ENCODE measurements at regions not wholly inside any gene's neighbourhood (a gene's known extent, or its start where the extent isn't known, plus 50 kb on each side); places are given as distances from the start of the nearest gene placed in this dataset.

GRCh38 chr4:20431543-20431951 lies 179.8 kb downstream of the SLIT2 start:
- TF ChIP-seq POLR2A (IDR thresholded peaks at IDR 0.05; ENCODE audit: extremely low read depth, insufficient read length) (no peak), CTCF (IDR thresholded peaks at IDR 0.05; ENCODE audit: low read depth, low read length) (no peak), MAX (IDR thresholded peaks at IDR 0.05; ENCODE audit: low read depth, low read length) (no peak), MYC (IDR thresholded peaks at IDR 0.05; ENCODE audit: low read depth, low read length) (no peak)
- no peak for DNase-seq (ENCODE audit: low read depth)
- H3K4me3 ChIP-seq (ENCODE audit: low read depth, low read length) = no peak overlapping the region

GRCh38 chr4:20432088-20432487 lies 180.4 kb downstream of the SLIT2 start:
- TF ChIP-seq CTCF (IDR thresholded peaks at IDR 0.05; ENCODE audit: low read depth, low read length) (no peak), POLR2A (IDR thresholded peaks at IDR 0.05; ENCODE audit: extremely low read depth, insufficient read length) (no peak), MAX (IDR thresholded peaks at IDR 0.05; ENCODE audit: low read depth, low read length) (no peak), MYC (IDR thresholded peaks at IDR 0.05; ENCODE audit: low read depth, low read length) (no peak)
- no peak for DNase-seq (ENCODE audit: low read depth)
- H3K4me3 ChIP-seq (ENCODE audit: low read depth, low read length) = no peak overlapping the region

- H3K4me3 ChIP-seq (ENCODE audit: low read depth, low read length) = no peak overlapping the region
- no peak for TF ChIP-seq MYC (IDR thresholded peaks at IDR 0.05; ENCODE audit: low read depth, low read length)
- TF ChIP-seq MAX (IDR thresholded peaks at IDR 0.05; ENCODE audit: low read depth, low read length) = no peak
- TF ChIP-seq CTCF (IDR thresholded peaks at IDR 0.05; ENCODE audit: low read depth, low read length) = no peak
- no peak for TF ChIP-seq POLR2A (IDR thresholded peaks at IDR 0.05; ENCODE audit: extremely low read depth, insufficient read length)
- no peak for DNase-seq (ENCODE audit: low read depth)
Measured at GRCh38 chr4:20433097-20433705, 181.5 kb downstream of the SLIT2 start.

DNA sequence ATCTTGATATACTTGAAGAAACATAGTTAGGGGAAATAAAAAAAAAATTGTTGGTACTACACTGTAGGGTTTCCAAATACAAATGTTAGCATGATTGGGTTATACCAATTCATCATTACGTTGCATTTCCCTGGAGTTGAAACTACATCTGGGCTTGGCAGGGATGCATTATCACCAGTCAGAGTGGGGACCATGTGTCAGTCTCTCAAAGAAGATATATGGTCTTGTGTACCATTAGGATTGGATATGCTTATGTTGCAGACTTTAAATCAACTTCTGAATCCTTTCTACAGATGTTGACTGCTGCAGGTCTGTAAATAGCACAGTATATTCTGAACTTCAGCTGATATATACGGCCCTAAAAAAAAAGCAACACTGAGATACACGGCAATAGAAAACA lies 188.5 kb downstream of the SLIT2 start:
- no peak for TF ChIP-seq POLR2A (IDR thresholded peaks at IDR 0.05; ENCODE audit: extremely low read depth, insufficient read length)
- TF ChIP-seq MYC (IDR thresholded peaks at IDR 0.05; ENCODE audit: low read depth, low read length) = no peak
- no peak for TF ChIP-seq CTCF (IDR thresholded peaks at IDR 0.05; ENCODE audit: low read depth, low read length)
- no peak for TF ChIP-seq MAX (IDR thresholded peaks at IDR 0.05; ENCODE audit: low read depth, low read length)
- DNase-seq (ENCODE audit: low read depth) = no peak
- H3K4me3 ChIP-seq (ENCODE audit: low read depth, low read length) = no peak overlapping the region

DNA sequence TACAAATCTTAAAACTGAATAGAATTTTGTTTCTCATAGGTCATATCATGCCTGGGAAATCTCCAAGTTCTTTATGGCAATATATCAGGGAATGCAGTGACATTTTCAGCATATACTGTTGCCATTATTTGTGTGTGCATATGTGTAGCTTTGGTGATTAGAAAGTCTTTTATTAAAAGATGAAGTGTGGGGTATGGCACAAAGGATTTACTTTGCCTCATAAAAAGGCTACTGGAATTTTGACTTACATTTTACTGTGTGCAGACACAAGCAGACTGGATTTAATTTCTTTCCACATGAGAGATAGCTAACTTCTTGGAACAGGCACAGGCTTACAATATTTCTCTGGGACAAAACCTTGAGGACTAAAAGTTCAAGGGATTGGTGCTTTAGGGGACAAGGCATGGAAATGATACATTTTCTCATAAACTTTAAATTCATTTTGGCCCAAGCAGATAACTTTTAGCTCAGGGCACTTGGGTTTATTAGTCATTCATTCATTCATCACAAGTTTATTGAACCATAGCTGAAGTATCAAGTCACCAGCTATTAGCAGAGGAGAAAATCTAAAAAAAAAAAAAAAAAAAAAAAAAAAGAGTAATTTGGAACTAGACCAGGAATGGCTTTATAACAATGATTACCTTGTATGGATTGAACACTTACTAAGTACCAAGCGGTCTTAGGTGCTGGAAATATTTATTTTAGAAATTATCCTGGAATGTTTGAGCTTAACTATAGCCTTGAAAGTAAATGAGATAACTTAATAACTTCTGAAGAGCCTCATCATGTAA lies 191.5 kb downstream of the SLIT2 start:
- DNase-seq (ENCODE audit: low read depth) = no peak
- TF ChIP-seq MAX (IDR thresholded peaks at IDR 0.05; ENCODE audit: low read depth, low read length) (no peak), MYC (IDR thresholded peaks at IDR 0.05; ENCODE audit: low read depth, low read length) (no peak), POLR2A (IDR thresholded peaks at IDR 0.05; ENCODE audit: extremely low read depth, insufficient read length) (no peak), CTCF (IDR thresholded peaks at IDR 0.05; ENCODE audit: low read depth, low read length) (no peak)
- H3K4me3 ChIP-seq (ENCODE audit: low read depth, low read length) = no peak overlapping the region
